Transverse colon (tissue), 4 donors: ENCODE measurements at regions not wholly inside any gene's neighbourhood (a gene's known extent, or its start where the extent isn't known, plus 50 kb on each side); places are given as distances from the start of the nearest gene placed in this dataset.

ENCODE experiments used
- CTCF ChIP-seq, 5 experiments: fragments of 200-600 bp in 3 of 5; fragments of 450-650 bp in 2 of 5; sonication (generic) in 3 of 5; IDR thresholded peaks; 1 replicate in 2 of 5; 2 replicates in 3 of 5; pipeline ENCODE4 v1.5.1; 2016 to 2017; ENCODE audit warnings: antibody characterized with exemption in 5 of 5, inconsistent platforms in 3 of 5, mild to moderate bottlenecking in 2 of 5, moderate library complexity in 1 of 5
- EP300 ChIP-seq: sonication (generic); formaldehyde crosslinking; IDR thresholded peaks from one replicate; pipeline ENCODE4 v1.6.1; 2017; ENCODE audit warnings: antibody characterized with exemption, low read depth
- POLR2A ChIP-seq: fragments of 450-650 bp; IDR thresholded peaks from one replicate; pipeline ENCODE4 v1.6.1; 2016; ENCODE audit warnings: antibody characterized with exemption, mild to moderate bottlenecking, moderate library complexity
- POLR2AphosphoS5 ChIP-seq, 3 donors: sonication (generic); formaldehyde crosslinking; IDR thresholded peaks; one replicate each; pipeline ENCODE4 v1.6.1; 2016; ENCODE audit warnings: antibody characterized with exemption in 3 of 3

GRCh38 chr5:154534457-154535050, 56.5 kb upstream of the HAND1 start:
- TF ChIP-seq CTCF (IDR thresholded peaks at IDR 0.05), result no peak
- no peak for TF ChIP-seq POLR2A
- TF ChIP-seq EP300, result no peak
- TF ChIP-seq POLR2AphosphoS5 (IDR thresholded peaks at IDR 0.05), result no peak
